H9 (cell line): ENCODE measurements at regions not wholly inside any gene's neighbourhood (a gene's known extent, or its start where the extent isn't known, plus 50 kb on each side); places are given as distances from the start of the nearest gene placed in this dataset.

ENCODE experiments used
- DNase-seq: peaks from one replicate; pipeline ENCODE4 v3.0.0-alpha.2; 2017
- H2AFZ ChIP-seq: one replicate; pipeline ENCODE4 v1.6.1; 2013; ENCODE audit warnings: mild to moderate bottlenecking, low read length, control low read depth, moderate library complexity
- H2AK5ac ChIP-seq: 2 replicates; pipeline ENCODE4 v1.6.1; 2013; ENCODE audit warnings: low read length, control low read depth, mixed read lengths; ENCODE audit not compliant: insufficient read length
- H2BK120ac ChIP-seq: one replicate; pipeline ENCODE4 v1.6.1; 2013; ENCODE audit warnings: low read depth, mild to moderate bottlenecking, low read length, control low read depth, inconsistent platforms; ENCODE audit not compliant: poor library complexity, severe bottlenecking
- H2BK12ac ChIP-seq: 2 replicates; pipeline ENCODE4 v1.6.1; 2013; ENCODE audit warnings: low read length, control low read depth, mixed read lengths, low read depth; ENCODE audit not compliant: insufficient read length
- H2BK15ac ChIP-seq: 2 replicates; pipeline ENCODE4 v1.6.1; 2013; ENCODE audit warnings: low read depth, low read length, control low read depth
- H2BK20ac ChIP-seq: one replicate; pipeline ENCODE4 v1.6.1; 2013; ENCODE audit warnings: low read depth, mild to moderate bottlenecking, low read length, control low read depth, inconsistent platforms; ENCODE audit not compliant: poor library complexity, severe bottlenecking
- H2BK5ac ChIP-seq: 2 replicates; pipeline ENCODE4 v1.6.1; 2013; ENCODE audit warnings: low read length, control low read depth, mixed read lengths; ENCODE audit not compliant: insufficient read length
- H3K14ac ChIP-seq: 2 replicates; pipeline ENCODE4 v1.6.1; 2013; ENCODE audit warnings: low read length, control low read depth; ENCODE audit not compliant: insufficient read depth
- H3K18ac ChIP-seq: 2 replicates; pipeline ENCODE4 v1.6.1; 2013; ENCODE audit warnings: low read depth, mild to moderate bottlenecking, mixed read lengths, low read length, control low read depth; ENCODE audit not compliant: insufficient read length
- H3K23ac ChIP-seq: 2 replicates; pipeline ENCODE4 v1.6.1; 2013; ENCODE audit warnings: low read length, control low read depth, mixed read lengths, low read depth; ENCODE audit not compliant: insufficient read length
- H3K23me2 ChIP-seq: 2 replicates; pipeline ENCODE4 v1.6.1; 2013; ENCODE audit warnings: low read depth, mild to moderate bottlenecking, mixed read lengths, low read length, control low read depth; ENCODE audit not compliant: insufficient read length, poor library complexity, severe bottlenecking
- H3K27ac ChIP-seq: 2 replicates; pipeline ENCODE4 v1.5.1; 2013; ENCODE audit warnings: low read length, control low read depth, mixed read lengths, low read depth; ENCODE audit not compliant: insufficient read length
- H3K27me3 ChIP-seq: 2 replicates; pipeline ENCODE4 v1.6.1; 2013; ENCODE audit warnings: low read length, control low read depth, inconsistent platforms; ENCODE audit not compliant: insufficient read depth
- H3K4ac ChIP-seq: 2 replicates; pipeline ENCODE4 v1.6.1; 2013; ENCODE audit warnings: low read depth, mild to moderate bottlenecking, control low read depth, inconsistent platforms, low read length, moderate library complexity
- H3K4me1 ChIP-seq: 2 replicates; pipeline ENCODE4 v1.6.1; 2013; ENCODE audit warnings: low read length, control low read depth, inconsistent platforms; ENCODE audit not compliant: insufficient read depth
- H3K4me2 ChIP-seq: 2 replicates; pipeline ENCODE4 v1.6.1; 2013; ENCODE audit warnings: low read length, control low read depth, mixed read lengths; ENCODE audit not compliant: insufficient read length, insufficient read depth
- H3K56ac ChIP-seq: 2 replicates; pipeline ENCODE4 v1.6.1; 2013; ENCODE audit warnings: low read depth, mild to moderate bottlenecking, mixed read lengths, low read length, control low read depth; ENCODE audit not compliant: insufficient read length
- H3K79me1 ChIP-seq: 2 replicates; pipeline ENCODE4 v1.6.1; 2013; ENCODE audit warnings: low read depth, mild to moderate bottlenecking, moderate library complexity, low read length, control low read depth, inconsistent platforms; ENCODE audit not compliant: insufficient read depth, poor library complexity, severe bottlenecking
- H3K79me2 ChIP-seq: 2 replicates; pipeline ENCODE4 v1.6.1; 2013; ENCODE audit warnings: low read length, control low read depth, inconsistent platforms; ENCODE audit not compliant: insufficient read depth
- H3K9ac ChIP-seq: 2 replicates; pipeline ENCODE4 v1.6.1; 2013; ENCODE audit warnings: low read length, control low read depth, mixed read lengths; ENCODE audit not compliant: insufficient read length; ENCODE audit errors: extremely low read depth
- H3K9me3 ChIP-seq: one replicate; pipeline ENCODE4 v1.6.1; 2013; ENCODE audit warnings: low read depth, low read length, inconsistent platforms; ENCODE audit not compliant: control insufficient read depth
- H3T11ph ChIP-seq: one replicate; pipeline ENCODE4 v1.6.1; 2013; ENCODE audit warnings: mild to moderate bottlenecking, low read length, control low read depth, inconsistent platforms
- H4K20me1 ChIP-seq: one replicate; pipeline ENCODE4 v1.6.1; 2013; ENCODE audit not compliant: control insufficient read depth, insufficient read length, insufficient read depth
- H4K5ac ChIP-seq: 2 replicates; pipeline ENCODE4 v1.6.1; 2013; ENCODE audit warnings: low read depth, mild to moderate bottlenecking, mixed read lengths, low read length, control low read depth; ENCODE audit not compliant: insufficient read length
- H4K8ac ChIP-seq: replicated peaks from 2 replicates; pipeline ENCODE4 v1.6.1; 2013; ENCODE audit warnings: low read length, control low read depth, mixed read lengths, low read depth; ENCODE audit not compliant: insufficient read length
- H4K91ac ChIP-seq: 2 replicates; pipeline ENCODE4 v1.6.1; 2013; ENCODE audit warnings: low read depth, mild to moderate bottlenecking, moderate library complexity, mixed read lengths, low read length, control low read depth; ENCODE audit not compliant: insufficient read length
- H3K27ac Mint-ChIP-seq, 3 experiments: 2 replicates in 2 of 3; 3 replicates in 1 of 3; pipeline ENCODE4 v1.8.0; 2020 to 2021; ENCODE audit warnings: mixed read lengths in 3 of 3, mild to moderate bottlenecking in 1 of 3, moderate library complexity in 1 of 3
- H3K27me3 Mint-ChIP-seq: 2 replicates; pipeline ENCODE4 v1.8.0; 2021; ENCODE audit warnings: low read depth, mild to moderate bottlenecking, moderate library complexity, mixed read lengths
- H3K36me3 Mint-ChIP-seq, 3 experiments: 2 replicates in 2 of 3; 3 replicates in 1 of 3; pipeline ENCODE4 v1.8.0; 2020 to 2021; ENCODE audit warnings: low read depth in 3 of 3, mixed read lengths in 3 of 3; ENCODE audit not compliant: insufficient read depth in 1 of 3
- H3K4me1 Mint-ChIP-seq, 2 experiments: 2 replicates each; pipeline ENCODE4 v1.8.0; 2020; ENCODE audit warnings: mixed read lengths in 2 of 2
- H3K4me3 Mint-ChIP-seq, 2 experiments: 2 replicates in 1 of 2; 3 replicates in 1 of 2; pipeline ENCODE4 v1.8.0; 2020 to 2021; ENCODE audit warnings: mild to moderate bottlenecking in 2 of 2, mixed read lengths in 2 of 2, moderate library complexity in 1 of 2
- H3K9me3 Mint-ChIP-seq, 2 experiments: 2 replicates in 1 of 2; 3 replicates in 1 of 2; pipeline ENCODE4 v1.8.0; 2020; ENCODE audit warnings: mild to moderate bottlenecking in 2 of 2, mixed read lengths in 2 of 2, moderate library complexity in 1 of 2
- WGBS: extraction: QIAGEN DNeasy Blood & Tissue Kit; methylation state at CpG from one replicate; pipeline ENCODE4 v1.1.7; 2013; ENCODE audit warnings: missing lambda C conversion rate, low lambda C conversion rate, mixed read lengths; ENCODE audit not compliant: insufficient read length; ENCODE audit errors: extremely low coverage; 5-methylcytosine and 5-hydroxymethylcytosine counted together
- TF ChIP-seq, protein P1 (sequence below): fragments of 200-600 bp; sonication (generic); conservative IDR thresholded peaks from 3 replicates; pipeline ENCODE4 v1.8.0; 2021; ENCODE audit warnings: antibody characterized with exemption, mild to moderate bottlenecking

DNA sequence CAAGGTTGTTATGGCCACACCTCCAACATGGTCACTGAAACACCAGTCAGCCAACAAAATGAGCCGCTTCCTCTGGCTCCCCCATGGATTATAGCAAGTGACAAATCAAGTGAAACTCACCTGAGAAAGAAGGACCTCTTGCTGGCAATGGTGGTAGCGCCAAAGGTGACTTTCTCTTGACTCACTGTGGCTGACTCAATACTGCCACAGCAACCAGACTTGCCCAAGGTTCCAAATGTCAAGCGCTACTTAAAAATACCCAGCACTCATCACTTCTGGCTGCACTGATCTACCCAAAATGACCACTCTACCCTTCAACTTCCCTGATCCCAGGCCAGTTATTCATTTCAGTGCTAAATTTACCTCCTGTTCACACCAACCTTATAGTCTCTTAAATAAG, 495.5 kb downstream of the FOXO1 start:
- no peak overlapping the region for H3K4ac ChIP-seq
- H2BK5ac ChIP-seq: no peak overlapping the region
- H2BK120ac ChIP-seq: no peak overlapping the region
- Mint-ChIP-seq H3K4me1 (peaks cover 6 to 15% of the 10 kb centered on the region in 2 experiments; a peak in 2 of 4 replicates), H3K9me3 (no peaks in the 10 kb centered on the region), H3K4me3 (no peak overlapping the region), H3K27me3 (peaks cover 7% of the 10 kb centered on the region), H3K27ac (no peak overlapping the region), H3K36me3 (no peaks in the 10 kb centered on the region)
- H2BK15ac ChIP-seq: no peak overlapping the region
- H3K9me3 ChIP-seq: no peaks in the 10 kb centered on the region
- no peak for DNase-seq
- TF ChIP-seq, protein P1, sequence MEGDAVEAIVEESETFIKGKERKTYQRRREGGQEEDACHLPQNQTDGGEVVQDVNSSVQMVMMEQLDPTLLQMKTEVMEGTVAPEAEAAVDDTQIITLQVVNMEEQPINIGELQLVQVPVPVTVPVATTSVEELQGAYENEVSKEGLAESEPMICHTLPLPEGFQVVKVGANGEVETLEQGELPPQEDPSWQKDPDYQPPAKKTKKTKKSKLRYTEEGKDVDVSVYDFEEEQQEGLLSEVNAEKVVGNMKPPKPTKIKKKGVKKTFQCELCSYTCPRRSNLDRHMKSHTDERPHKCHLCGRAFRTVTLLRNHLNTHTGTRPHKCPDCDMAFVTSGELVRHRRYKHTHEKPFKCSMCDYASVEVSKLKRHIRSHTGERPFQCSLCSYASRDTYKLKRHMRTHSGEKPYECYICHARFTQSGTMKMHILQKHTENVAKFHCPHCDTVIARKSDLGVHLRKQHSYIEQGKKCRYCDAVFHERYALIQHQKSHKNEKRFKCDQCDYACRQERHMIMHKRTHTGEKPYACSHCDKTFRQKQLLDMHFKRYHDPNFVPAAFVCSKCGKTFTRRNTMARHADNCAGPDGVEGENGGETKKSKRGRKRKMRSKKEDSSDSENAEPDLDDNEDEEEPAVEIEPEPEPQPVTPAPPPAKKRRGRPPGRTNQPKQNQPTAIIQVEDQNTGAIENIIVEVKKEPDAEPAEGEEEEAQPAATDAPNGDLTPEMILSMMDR: no peak
- no peak overlapping the region for H4K5ac ChIP-seq
- no peaks in the 10 kb centered on the region for H4K20me1 ChIP-seq
- no peaks in the 10 kb centered on the region for H3K79me2 ChIP-seq
- no peak overlapping the region for H3T11ph ChIP-seq
- no peak overlapping the region for H3K4me2 ChIP-seq
- H3K14ac ChIP-seq: no peak overlapping the region
- no peak overlapping the region for H3K18ac ChIP-seq
- WGBS: no CpG with 5 or more reads among the region's 3 CpGs
- H4K91ac ChIP-seq: no peak overlapping the region
- no peaks in the 10 kb centered on the region for H3K79me1 ChIP-seq
- no peak overlapping the region for H2AFZ ChIP-seq
- H3K4me1 ChIP-seq: no peaks in the 10 kb centered on the region; the same call in 1 of the 2 replicates
- no peaks in the 10 kb centered on the region for H3K23me2 ChIP-seq
- H3K27me3 ChIP-seq: no peaks in the 10 kb centered on the region
- no peak overlapping the region for H2BK12ac ChIP-seq
- no peak overlapping the region for H3K27ac ChIP-seq
- no peak overlapping the region for H2BK20ac ChIP-seq
- no peak overlapping the region for H4K8ac ChIP-seq
- no peak overlapping the region for H3K9ac ChIP-seq
- no peak overlapping the region for H2AK5ac ChIP-seq
- no peak overlapping the region for H3K56ac ChIP-seq
- H3K23ac ChIP-seq: no peak overlapping the region
